GM21825 (cell line): ENCODE measurements at regions not wholly inside any gene's neighbourhood (a gene's known extent, or its start where the extent isn't known, plus 50 kb on each side); places are given as distances from the start of the nearest gene placed in this dataset.
"Not testable (repeated sequence)": the region's sequence is repeated elsewhere in the genome, so short reads cannot be mapped to it uniquely, and the experiment has no call there.

ENCODE experiments used
- ATAC-seq: cut with Tn5 transposase; IDR thresholded peaks from one replicate; pipeline ENCODE4 v1.9.1; 2021; ENCODE audit warnings: mild to moderate bottlenecking, moderate library complexity; ENCODE audit not compliant: unreplicated experiment

GRCh38 chr17:26881195-26881594 lies 412.7 kb upstream of the WSB1 start:
- not testable (repeated sequence) for ATAC-seq

GRCh38 chr17:26882097-26882761 lies 411.7 kb upstream of the WSB1 start:
- ATAC-seq: peak; percentile 59

- not testable (repeated sequence) for ATAC-seq
Measured at GRCh38 chr17:26883878-26884740, 409.8 kb upstream of the WSB1 start.

GRCh38 chr17:26884741-26885059 lies 409.2 kb upstream of the WSB1 start:
- ATAC-seq: not testable (repeated sequence)

- not testable (repeated sequence) for ATAC-seq
Measured at GRCh38 chr17:26885244-26885970, 408.5 kb upstream of the WSB1 start.
